ENCODE measurements at regions not wholly inside any gene's neighbourhood (a gene's known extent, or its start where the extent isn't known, plus 50 kb on each side); places are given as distances from the start of the nearest gene placed in this dataset.
"Not testable (repeated sequence)": the region's sequence is repeated elsewhere in the genome, so short reads cannot be mapped to it uniquely, and the experiment has no call there.

DNA sequence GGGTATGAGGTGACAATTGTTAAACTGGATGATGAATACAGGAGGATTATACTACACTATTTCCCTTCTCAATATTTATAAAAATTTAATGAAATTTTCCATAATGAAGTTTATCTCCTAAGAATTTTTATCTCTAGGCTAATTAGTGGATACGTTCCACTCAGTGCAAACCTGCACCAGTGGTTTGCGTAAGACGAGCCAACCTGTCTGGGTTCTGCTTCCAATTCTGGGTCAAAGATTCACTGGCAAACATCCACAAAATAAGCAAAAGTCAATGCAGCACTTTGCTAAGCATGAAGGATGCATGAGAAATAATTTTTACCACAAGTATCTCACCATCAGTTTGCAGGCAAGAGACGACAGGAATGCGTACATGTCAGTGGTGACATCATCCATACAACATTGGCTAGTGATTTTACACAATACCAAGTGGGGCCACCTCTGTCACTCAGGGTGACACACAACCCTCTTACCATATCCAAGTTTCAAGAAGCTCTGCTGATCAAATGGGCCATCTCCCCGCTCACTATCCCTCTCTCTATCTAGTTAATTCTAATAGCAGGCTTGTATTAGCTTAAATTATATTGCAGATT is 51.7 kb downstream of the FAM50B start:
- no peak for DNase-seq

GRCh38 chr6:3902871-3903648 is 53.9 kb downstream of the FAM50B start:
- DNase-seq: no peak

- DNase-seq: no peak
Observed at GRCh38 chr6:3904518-3904917, 55.3 kb downstream of the FAM50B start.

GRCh38 chr6:3905945-3906845 is 57.0 kb downstream of the FAM50B start:
- DNase-seq: no peak

DNA sequence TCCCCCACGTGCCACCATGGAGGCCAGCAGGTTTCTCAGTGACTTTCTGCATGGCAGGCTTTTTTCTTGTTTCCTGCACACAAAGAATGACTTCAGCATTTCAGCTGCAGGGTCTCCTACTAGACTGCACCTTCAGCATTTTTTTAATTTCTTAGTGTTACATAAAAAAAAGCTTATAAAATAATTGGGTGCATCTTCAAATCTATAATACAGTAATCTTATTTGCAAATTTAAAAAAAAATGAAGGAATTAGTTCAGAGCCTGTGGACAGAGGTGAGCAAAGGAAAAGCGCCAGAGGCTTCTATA is 57.6 kb downstream of the FAM50B start:
- DNase-seq: no peak

- DNase-seq: no peak
Observed at GRCh38 chr6:3908223-3908622, 59.0 kb downstream of the FAM50B start.

DNA sequence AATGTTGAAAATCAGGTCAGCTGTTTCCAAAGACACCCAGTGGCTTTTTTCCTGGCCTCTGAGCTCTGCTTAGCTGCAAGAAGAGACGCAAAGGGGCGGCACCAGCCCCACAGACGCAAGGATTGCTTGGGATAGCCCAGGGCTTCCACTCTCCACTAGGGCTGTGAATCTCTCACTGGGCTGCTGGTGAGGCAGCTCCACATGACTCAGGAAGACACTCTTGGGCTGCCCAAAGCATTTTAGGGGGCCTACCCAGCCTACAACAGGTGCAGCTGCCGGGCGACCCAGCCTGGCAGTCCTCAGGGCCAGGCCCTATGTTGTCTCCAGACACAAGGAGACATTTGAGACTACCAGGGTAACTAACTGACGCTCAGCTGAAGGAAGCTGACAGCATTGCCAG is 59.8 kb downstream of the FAM50B start:
- DNase-seq: no peak

DNA sequence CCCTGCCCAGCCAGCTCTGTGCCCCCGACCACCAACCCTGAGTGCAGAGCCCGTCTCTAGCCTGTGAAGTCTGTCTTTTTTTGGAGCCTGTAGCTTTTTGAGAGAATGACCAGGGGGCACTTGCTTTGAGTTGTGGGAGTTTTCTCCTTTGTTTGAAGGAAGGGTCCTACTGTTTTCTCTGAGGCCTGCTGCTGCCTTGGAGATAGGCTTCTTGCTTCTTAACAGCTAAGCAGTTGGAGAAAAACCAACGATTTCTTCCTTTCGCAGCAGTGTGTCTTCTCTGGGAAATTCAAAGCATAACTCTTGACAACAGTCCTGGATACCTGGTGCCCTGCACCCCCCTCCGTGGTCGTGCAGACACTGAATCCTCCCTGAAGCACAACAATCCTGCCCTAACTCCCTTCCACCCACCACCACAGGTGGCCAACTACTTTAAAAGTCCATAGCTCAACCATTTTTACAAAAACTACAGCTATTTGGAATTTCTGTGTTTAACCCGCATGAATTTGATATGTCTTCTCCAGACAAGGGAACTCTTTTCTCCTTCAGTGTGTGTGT is 61.0 kb downstream of the FAM50B start:
- no peak for DNase-seq

DNA sequence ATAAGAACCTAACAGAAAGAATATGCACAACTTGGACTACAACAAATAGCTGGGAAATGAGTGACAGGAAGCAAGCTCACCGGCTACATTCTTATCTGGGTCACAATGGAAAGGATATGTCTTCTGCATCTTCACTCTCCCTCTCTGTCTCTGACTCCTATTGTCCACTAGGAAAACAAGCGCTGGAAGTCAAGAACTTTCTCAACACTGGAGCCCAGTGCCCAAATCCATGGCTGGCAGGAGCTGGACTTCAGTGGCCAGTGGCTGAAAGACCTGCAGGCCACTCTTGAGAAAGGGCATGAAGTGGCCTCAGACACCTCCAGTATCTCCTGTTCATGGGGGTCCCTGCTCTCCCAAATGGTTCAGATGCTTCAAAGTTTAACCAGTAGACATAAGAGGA is 62.0 kb downstream of the FAM50B start:
- DNase-seq: no peak

DNA sequence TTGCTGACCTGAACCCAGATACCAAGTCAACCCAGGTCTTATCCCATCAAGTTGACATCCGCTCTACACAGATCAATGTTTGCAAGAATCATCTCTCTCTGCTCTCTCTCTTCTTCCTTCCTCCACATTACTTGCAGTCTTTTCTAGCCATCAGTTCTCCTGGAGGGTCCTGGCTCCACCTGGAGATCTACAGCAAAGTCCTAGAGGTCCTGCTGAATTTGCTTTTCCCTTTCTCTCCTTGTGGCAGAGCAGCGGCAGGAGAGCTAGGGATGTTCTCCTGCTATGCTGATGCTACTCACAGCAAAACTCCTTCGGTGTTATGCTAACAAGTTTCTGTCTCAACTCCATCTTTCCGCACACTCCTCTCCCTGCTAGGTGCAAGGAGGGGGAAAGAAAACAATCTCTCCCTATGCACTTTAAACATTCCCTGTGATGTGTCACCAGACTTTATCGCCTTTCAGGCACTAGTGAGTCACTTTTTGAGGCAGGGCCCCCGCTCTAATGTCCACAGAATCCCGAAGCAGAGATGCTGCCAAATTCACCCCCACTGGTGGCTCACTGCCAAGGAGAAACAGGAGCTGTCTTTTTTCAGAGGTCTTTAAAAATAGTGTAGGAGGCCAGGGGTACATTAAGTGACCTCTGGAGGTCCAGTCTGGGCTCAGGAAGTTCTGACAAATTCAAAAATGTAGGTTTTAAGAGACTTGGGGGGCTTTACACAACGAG is 62.6 kb downstream of the FAM50B start:
- DNase-seq: no peak

- no peak for DNase-seq
Observed at GRCh38 chr6:3912361-3913076, 63.3 kb downstream of the FAM50B start.

DNA sequence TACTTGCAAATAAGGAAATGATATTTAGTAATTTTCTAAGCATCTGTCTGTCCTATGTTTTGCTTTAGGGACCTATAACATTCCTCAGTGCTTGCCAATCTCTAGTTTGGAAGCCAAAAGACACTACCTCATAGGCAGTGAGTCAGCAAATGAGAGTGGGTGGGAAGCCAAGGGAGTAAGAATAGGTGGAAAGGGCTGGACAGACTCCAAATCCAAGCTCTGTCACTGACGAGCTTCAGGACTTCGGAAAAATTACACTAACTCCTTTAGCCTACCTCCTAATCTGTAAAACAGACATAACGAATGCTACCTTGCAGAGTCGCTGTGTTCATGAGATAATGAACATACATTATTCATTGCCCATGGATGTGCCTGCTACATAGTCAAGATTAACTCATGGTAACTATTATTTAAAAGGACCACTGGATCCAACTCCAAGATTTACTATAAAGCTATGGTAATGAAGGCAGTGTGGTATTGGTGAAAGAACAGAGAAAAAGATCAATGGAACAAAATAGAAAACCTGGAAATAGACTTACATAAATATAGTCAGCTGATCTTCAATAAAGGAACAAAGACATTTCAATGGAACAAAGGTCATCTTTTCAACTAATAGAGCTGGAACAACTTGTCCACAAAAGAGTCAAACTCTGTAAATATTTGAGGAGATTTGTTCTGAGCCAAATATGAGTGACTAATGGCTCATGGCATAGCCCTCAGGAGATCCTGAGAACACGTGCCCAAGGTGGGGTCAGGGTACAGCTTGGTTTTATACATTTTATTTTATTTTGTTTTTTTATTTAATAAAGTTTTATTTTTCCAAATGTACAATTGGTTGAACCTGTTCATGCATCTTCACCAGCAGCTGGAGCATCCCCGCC is 64.1 kb downstream of the FAM50B start:
- no peak for DNase-seq

DNA sequence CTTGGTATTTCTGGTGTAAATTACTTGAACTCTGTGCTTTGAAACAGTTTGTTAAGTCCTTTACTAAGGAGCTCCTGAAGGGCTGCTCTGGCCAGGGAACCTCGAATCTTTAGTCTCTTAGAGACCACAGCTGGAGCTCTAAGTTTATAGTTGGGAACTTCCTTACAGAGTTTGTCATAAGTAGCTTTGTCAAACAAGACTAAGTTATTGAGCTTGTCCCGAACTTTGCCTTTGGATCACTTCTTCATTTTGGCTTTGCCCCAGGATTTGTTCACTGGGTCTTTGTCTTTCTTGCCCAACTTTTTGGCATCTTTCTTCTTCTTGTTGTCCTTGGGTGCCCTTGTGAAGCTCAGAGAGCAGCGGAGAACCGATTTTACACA is 64.8 kb downstream of the FAM50B start:
- no peak for DNase-seq

DNA sequence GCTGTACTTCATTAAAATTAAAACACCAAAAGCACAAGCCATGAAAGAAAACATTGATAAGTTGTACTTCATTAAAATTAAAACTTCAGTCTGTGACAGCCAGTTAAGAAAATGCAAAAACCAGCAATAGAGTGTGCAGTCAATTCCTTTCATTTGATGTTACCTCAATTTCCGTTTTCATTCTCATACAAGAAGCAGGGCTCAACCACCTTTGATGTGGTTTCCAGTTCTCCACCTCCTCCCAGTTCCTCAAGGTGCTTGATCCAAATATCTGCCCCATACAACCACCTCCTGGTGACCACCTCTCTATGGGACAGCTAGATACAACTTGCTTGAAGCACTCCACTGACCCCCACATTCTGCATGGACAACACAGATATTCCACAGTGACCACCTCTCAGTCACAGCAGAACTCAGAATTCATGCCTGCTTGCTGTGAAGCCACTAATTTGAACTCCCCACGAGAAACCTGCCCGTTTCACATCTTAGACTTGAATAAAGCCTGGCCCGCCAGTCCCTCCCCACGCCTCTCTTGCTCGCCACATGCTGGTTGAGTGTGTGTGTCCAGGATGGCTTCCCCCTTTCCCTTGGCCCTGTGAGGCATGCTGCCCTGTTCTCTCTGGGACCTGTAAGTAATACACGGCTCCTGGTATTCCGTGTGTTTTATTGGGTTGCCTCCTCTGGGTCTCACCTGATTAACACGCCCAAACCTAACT is 66.1 kb downstream of the FAM50B start:
- DNase-seq: no peak

GRCh38 chr6:3916211-3916610 is 67.0 kb downstream of the FAM50B start:
- DNase-seq: no peak

- DNase-seq: not testable (repeated sequence)
Observed at GRCh38 chr6:3916749-3917148, 67.6 kb downstream of the FAM50B start.

- DNase-seq: no peak
Observed at GRCh38 chr6:3918469-3918868, 69.3 kb downstream of the FAM50B start.

GRCh38 chr6:3919130-3919628 is 70.0 kb downstream of the FAM50B start:
- no peak for DNase-seq

DNA sequence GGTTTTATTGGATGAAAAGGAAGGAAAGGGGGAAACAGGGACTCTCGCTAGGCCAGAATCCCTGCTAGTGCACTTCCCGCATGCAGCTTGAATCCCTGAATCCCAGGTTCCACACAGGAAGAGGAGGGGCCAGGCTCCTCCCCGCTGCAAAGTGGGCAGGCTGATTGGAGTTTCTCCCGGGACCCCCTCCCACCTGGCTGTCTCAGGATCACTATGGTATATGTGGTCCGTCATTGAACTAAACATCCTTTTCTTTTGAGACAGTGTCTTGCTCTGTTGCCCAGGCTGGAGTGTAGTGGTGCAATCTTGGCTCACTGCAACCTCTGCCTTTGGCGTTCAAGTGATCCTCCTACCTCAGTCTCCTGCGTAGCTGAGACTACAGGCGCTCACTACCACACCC is 70.7 kb downstream of the FAM50B start:
- DNase-seq: no peak

DNA sequence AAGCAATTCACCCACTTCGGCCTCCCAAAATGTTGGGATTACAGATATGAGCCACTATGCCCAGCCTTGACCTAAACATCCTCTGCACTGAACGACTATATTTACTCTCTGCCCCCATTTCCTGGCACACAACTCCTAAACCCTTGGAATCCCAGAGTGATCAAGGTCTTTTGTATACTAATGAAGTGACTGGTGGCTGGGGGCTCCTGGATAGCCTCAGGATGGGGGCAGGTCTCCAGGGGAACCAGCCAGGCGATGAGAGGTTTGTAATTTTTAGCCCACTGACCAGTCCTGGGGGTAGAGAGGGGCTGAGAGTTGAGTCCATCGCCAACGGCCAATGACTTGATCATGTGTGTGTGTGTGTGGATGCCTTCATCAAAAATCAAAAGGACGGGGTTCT is 71.1 kb downstream of the FAM50B start:
- no peak for DNase-seq

Measured in NCI-H1417 treated with DMSO at 0.1 percent for 48 hours (cell line).